HG02870 (cell line): ENCODE measurements at regions not wholly inside any gene's neighbourhood (a gene's known extent, or its start where the extent isn't known, plus 50 kb on each side); places are given as distances from the start of the nearest gene placed in this dataset.

ENCODE experiments used
- ATAC-seq: cut with Tn5 transposase; IDR thresholded peaks from one replicate; pipeline ENCODE4 v1.9.1; 2021; ENCODE audit warnings: mild to moderate bottlenecking, moderate library complexity; ENCODE audit not compliant: unreplicated experiment

- no peak for ATAC-seq
These were observed 305.0 kb upstream of the SLCO3A1 start for GRCh38 chr15:91548549-91548948.

- ATAC-seq = no peak
These were observed 303.9 kb upstream of the SLCO3A1 start for GRCh38 chr15:91549581-91549980.

- ATAC-seq = no peak
These were observed 301.0 kb upstream of the SLCO3A1 start for GRCh38 chr15:91552555-91552954.

- no peak for ATAC-seq
These were observed 300.2 kb upstream of the SLCO3A1 start for GRCh38 chr15:91553196-91553854.

GRCh38 chr15:91555312-91555711 lies 298.2 kb upstream of the SLCO3A1 start:
- ATAC-seq = no peak

GRCh38 chr15:91556926-91557325 lies 296.6 kb upstream of the SLCO3A1 start:
- ATAC-seq = no peak

GRCh38 chr15:91559066-91559465 lies 294.4 kb upstream of the SLCO3A1 start:
- ATAC-seq = no peak

GRCh38 chr15:91561371-91562100 lies 292.0 kb upstream of the SLCO3A1 start:
- ATAC-seq = no peak

- ATAC-seq = no peak
These were observed 290.8 kb upstream of the SLCO3A1 start for GRCh38 chr15:91562698-91563097.

- no peak for ATAC-seq
These were observed 288.9 kb upstream of the SLCO3A1 start for GRCh38 chr15:91564631-91565030.

- no peak for ATAC-seq
These were observed 287.4 kb upstream of the SLCO3A1 start for GRCh38 chr15:91566141-91566540.

- no peak for ATAC-seq
These were observed 285.5 kb upstream of the SLCO3A1 start for GRCh38 chr15:91568036-91568435.

- no peak for ATAC-seq
These were observed 281.4 kb upstream of the SLCO3A1 start for GRCh38 chr15:91572110-91572509.

GRCh38 chr15:91576096-91576495 lies 277.4 kb upstream of the SLCO3A1 start:
- no peak for ATAC-seq

- no peak for ATAC-seq
These were observed 275.0 kb upstream of the SLCO3A1 start for GRCh38 chr15:91578511-91578910.

- no peak for ATAC-seq
These were observed 268.6 kb upstream of the SLCO3A1 start for GRCh38 chr15:91584895-91585294.

GRCh38 chr15:91586560-91586959 lies 266.9 kb upstream of the SLCO3A1 start:
- no peak for ATAC-seq

GRCh38 chr15:91589360-91589759 lies 264.1 kb upstream of the SLCO3A1 start:
- no peak for ATAC-seq

GRCh38 chr15:91592567-91592966 lies 260.9 kb upstream of the SLCO3A1 start:
- no peak for ATAC-seq

GRCh38 chr15:91593067-91593466 lies 260.4 kb upstream of the SLCO3A1 start:
- ATAC-seq = no peak

GRCh38 chr15:91593653-91594052 lies 259.9 kb upstream of the SLCO3A1 start:
- ATAC-seq = no peak

- ATAC-seq = no peak
These were observed 254.2 kb upstream of the SLCO3A1 start for GRCh38 chr15:91599261-91599660.
